K562 (cell line): ENCODE measurements at regions not wholly inside any gene's neighbourhood (a gene's known extent, or its start where the extent isn't known, plus 50 kb on each side); places are given as distances from the start of the nearest gene placed in this dataset.

Experiments used
- ATF2 ChIP-seq: sonication (generic); formaldehyde crosslinking; IDR thresholded peaks from 2 replicates; pipeline ENCODE4 v1.8.1; 2022; ENCODE audit warnings: missing genetic modification reagents
- BDP1 ChIP-seq: IDR thresholded peaks from 3 replicates; pipeline ENCODE4 v1.6.1; 2011; ENCODE audit not compliant: insufficient read length, insufficient read depth
- BRF1 ChIP-seq: IDR thresholded peaks from 3 replicates; pipeline ENCODE4 v1.6.1; 2011; ENCODE audit warnings: borderline replicate concordance, mild to moderate bottlenecking; ENCODE audit not compliant: insufficient read length; ENCODE audit errors: extremely low read depth
- MBD1 ChIP-seq: fragments of 250-450 bp; sonication (Bioruptor Pico); IDR thresholded peaks from 2 replicates; pipeline ENCODE4 v1.8.0; 2022; ENCODE audit warnings: inconsistent platforms
- NFIC ChIP-seq: fragments of 450-650 bp; IDR thresholded peaks from 2 replicates; pipeline ENCODE4 v1.6.1; 2017; ENCODE audit warnings: mild to moderate bottlenecking, inconsistent platforms
- RCOR1 ChIP-seq, 2 experiments: IDR thresholded peaks; 2 replicates each; pipeline ENCODE4 v1.6.1; 2012; ENCODE audit warnings: low read depth in 2 of 2, low read length in 2 of 2, borderline replicate concordance in 1 of 2, improper control_type of control experiment in 1 of 2
- REST ChIP-seq, 2 experiments: fragments of 450-650 bp; formaldehyde crosslinking in 1 of 2; IDR thresholded peaks; 2 replicates each; pipeline versions ENCODE4 v1.4.0 to v1.6.1; 2014 to 2020; ENCODE audit warnings: mild to moderate bottlenecking in 2 of 2, borderline replicate concordance in 1 of 2, low read depth in 1 of 2
- TFAM ChIP-seq: fragments of 250-450 bp; sonication (Bioruptor Pico); conservative IDR thresholded peaks from 2 replicates; pipeline ENCODE4 v1.5.0; 2021; ENCODE audit warnings: mild to moderate bottlenecking, moderate library complexity

GRCh38 chr7:149707448-149707886 lies 65.9 kb downstream of the ZNF467 start (continued):
- TF ChIP-seq REST (IDR thresholded peaks at IDR 0.05; ENCODE audit: borderline replicate concordance) (no peak), REST (CRISPR knock-in tag; IDR thresholded peaks at IDR 0.05; ENCODE audit: low read depth) (no peak), NFIC (peak; percentile 44), TFAM (CRISPR knock-in tag) (no peak), ATF2 (CRISPR knock-in tag) (no peak), BRF1 (peak; percentile 46), MBD1 (CRISPR knock-in tag) (no peak), BDP1 (peak; percentile 75), RCOR1 (IDR thresholded peaks at IDR 0.05; ENCODE audit: borderline replicate concordance in 1 of 2, low read depth in 2 of 2, low read length in 2 of 2) (peak; percentile 68 to 77; a peak in 2 of 4 replicates)
